PC-3 (cell line): ENCODE measurements at regions not wholly inside any gene's neighbourhood (a gene's known extent, or its start where the extent isn't known, plus 50 kb on each side); places are given as distances from the start of the nearest gene placed in this dataset.

ENCODE experiments used
- CTCF ChIP-seq: fragments of 300-600 bp; sonication (generic); conservative IDR thresholded peaks from 2 replicates; pipeline ENCODE4 v1.5.1; 2017; ENCODE audit warnings: antibody characterized with exemption, low read depth, mild to moderate bottlenecking, low read length
- EZH2 ChIP-seq: fragments of 300-600 bp; sonication (generic); IDR thresholded peaks from one replicate; pipeline ENCODE4 v1.6.1; 2017; ENCODE audit warnings: antibody characterized with exemption, mild to moderate bottlenecking, low read length; ENCODE audit not compliant: unreplicated experiment

- TF ChIP-seq CTCF (no peak), EZH2 (no peak)
Measured at GRCh38 chrX:40849906-40850823, 114.8 kb upstream of the MED14 start.
